Mucosa of stomach (tissue), 1 donor: ENCODE measurements at regions not wholly inside any gene's neighbourhood (a gene's known extent, or its start where the extent isn't known, plus 50 kb on each side); places are given as distances from the start of the nearest gene placed in this dataset.
"Not testable (repeated sequence)": the region's sequence is repeated elsewhere in the genome, so short reads cannot be mapped to it uniquely, and the experiment has no call there.

ENCODE experiments used
- H3K27me3 ChIP-seq: one replicate; pipeline ENCODE4 v1.7.0; 2013; ENCODE audit warnings: mild to moderate bottlenecking, low read length; ENCODE audit not compliant: control insufficient read depth, insufficient read depth
- H3K36me3 ChIP-seq: one replicate; pipeline ENCODE4 v1.7.0; 2013; ENCODE audit warnings: low read length; ENCODE audit not compliant: control insufficient read depth, insufficient read depth
- H3K4me1 ChIP-seq: one replicate; pipeline ENCODE4 v1.7.0; 2013; ENCODE audit warnings: mild to moderate bottlenecking, low read length; ENCODE audit not compliant: control insufficient read depth, insufficient read depth
- H3K4me3 ChIP-seq: one replicate; pipeline ENCODE4 v1.7.0; 2013; ENCODE audit warnings: low read length
- H3K9ac ChIP-seq: one replicate; pipeline ENCODE4 v1.7.0; 2013; ENCODE audit warnings: mild to moderate bottlenecking, low read length, moderate library complexity
- H3K9me3 ChIP-seq: one replicate; pipeline ENCODE4 v1.7.0; 2013; ENCODE audit warnings: mild to moderate bottlenecking, low read length, moderate library complexity; ENCODE audit not compliant: control insufficient read depth
- donor health status: Pancreatic carcinoma.

DNA sequence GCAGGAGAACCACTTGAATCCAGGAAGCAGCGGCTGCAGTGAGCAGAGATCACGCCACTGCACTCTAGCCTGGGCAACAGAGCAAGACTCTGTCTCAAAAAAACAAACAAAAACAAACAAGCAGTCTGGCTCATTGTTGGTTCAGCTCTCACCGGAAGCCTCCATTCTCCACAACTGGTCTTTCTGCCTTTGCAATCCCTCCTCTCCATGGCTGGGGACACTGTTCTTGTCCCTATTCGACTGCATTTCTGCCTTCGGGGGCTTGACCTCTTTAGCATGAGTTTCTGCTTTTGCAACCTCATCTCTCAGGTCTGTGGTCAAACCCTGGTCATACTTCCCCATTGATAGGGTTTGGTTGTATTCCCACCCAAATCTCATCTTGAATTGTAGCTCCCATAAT is 216.3 kb upstream of the NR5A2 start:
- Histone ChIP-seq H3K9ac (no peak overlapping the region), H3K9me3 (no peaks in the 10 kb centered on the region), H3K36me3 (no peaks in the 10 kb centered on the region), H3K4me3 (no peak overlapping the region), H3K27me3 (no peaks in the 10 kb centered on the region), H3K4me1 (no peaks in the 10 kb centered on the region)

GRCh38 chr1:199813198-199813597 is 214.3 kb upstream of the NR5A2 start:
- no peaks in the 10 kb centered on the region for H3K27me3 ChIP-seq
- H3K9me3 ChIP-seq, result no peaks in the 10 kb centered on the region
- no peak overlapping the region for H3K9ac ChIP-seq
- H3K36me3 ChIP-seq, result no peaks in the 10 kb centered on the region
- no peak overlapping the region for H3K4me3 ChIP-seq
- no peaks in the 10 kb centered on the region for H3K4me1 ChIP-seq

DNA sequence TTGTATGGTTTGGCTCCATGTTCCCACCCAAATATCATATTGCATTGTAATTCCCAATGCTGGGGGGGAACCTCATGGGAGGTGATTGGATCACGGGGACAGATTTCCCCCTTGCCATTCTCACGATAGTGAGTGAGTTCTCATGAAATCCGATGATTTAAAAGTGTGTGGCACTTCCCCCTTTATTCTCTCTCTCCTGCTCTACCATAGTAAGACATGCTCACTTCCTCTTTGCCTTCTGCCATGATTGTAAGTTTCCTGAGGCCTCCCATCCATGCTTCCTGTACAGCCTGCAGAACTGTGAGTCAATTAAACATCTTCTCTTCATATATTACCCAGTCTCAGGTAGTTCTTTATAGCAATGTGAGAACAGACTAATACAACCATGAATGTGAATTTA is 211.6 kb upstream of the NR5A2 start:
- Histone ChIP-seq H3K4me1 (no peaks in the 10 kb centered on the region), H3K27me3 (no peaks in the 10 kb centered on the region), H3K9ac (no peak overlapping the region), H3K9me3 (no peaks in the 10 kb centered on the region), H3K36me3 (no peaks in the 10 kb centered on the region), H3K4me3 (no peak overlapping the region)

DNA sequence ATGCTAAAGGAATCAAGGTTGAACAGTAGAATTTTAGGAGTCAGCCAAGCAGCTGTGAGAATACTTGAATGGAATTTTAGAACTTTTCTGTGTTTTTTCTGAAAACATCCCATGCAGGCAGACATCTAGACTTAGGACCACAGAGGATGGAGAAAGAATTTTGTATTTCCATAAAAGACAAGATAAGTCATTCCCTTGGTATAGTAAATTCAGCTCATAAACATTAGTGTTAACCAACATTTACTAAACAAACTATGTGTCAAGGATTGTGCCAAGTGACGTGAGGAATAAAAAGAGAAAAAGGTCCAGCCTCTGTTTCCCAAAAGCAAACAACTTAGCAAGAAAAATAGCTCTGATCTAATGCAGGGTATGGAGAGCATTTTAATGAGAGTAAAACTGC is 210.2 kb upstream of the NR5A2 start:
- H3K9ac ChIP-seq, result no peak overlapping the region
- no peaks in the 10 kb centered on the region for H3K27me3 ChIP-seq
- H3K9me3 ChIP-seq, result no peaks in the 10 kb centered on the region
- H3K4me3 ChIP-seq, result no peak overlapping the region
- no peaks in the 10 kb centered on the region for H3K4me1 ChIP-seq
- no peaks in the 10 kb centered on the region for H3K36me3 ChIP-seq

DNA sequence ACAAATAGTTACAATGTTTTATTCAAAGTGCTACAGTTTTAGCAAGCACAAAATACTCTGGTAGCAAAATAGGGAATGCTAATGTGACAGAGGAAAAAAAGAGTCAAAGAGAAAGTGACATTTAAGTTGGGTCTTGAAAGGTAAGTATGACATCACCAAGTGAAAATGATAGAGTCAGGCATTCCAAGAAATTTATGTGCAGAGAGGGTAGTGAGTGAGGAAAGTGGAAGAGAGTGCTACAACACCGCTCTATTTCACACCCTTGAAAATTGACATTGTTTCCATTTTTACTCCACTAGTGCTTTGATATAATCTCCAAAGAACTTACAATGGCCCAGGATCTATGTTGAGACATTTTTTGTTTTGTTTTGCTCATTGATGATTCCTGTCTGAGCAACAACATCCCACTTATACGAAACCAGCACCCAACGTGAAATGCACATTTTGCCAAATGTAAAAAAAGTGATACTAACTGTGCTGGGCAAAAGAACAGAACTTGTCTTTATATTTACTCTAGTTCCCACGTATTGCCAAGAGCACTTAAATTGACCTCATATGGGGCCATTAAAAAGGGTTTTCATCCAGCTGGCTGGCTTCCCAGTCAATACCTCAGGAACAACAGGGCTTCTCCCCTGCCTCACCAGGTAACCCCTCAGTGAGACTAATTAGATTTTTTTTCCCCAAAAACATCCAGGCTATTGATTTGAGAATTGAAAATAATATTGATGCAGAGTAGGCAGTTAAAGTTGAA is 206.3 kb upstream of the NR5A2 start:
- H3K4me1 ChIP-seq, result no peaks in the 10 kb centered on the region
- H3K9ac ChIP-seq, result no peak overlapping the region
- no peaks in the 10 kb centered on the region for H3K36me3 ChIP-seq
- H3K9me3 ChIP-seq, result no peaks in the 10 kb centered on the region
- no peak overlapping the region for H3K4me3 ChIP-seq
- H3K27me3 ChIP-seq, result no peaks in the 10 kb centered on the region

DNA sequence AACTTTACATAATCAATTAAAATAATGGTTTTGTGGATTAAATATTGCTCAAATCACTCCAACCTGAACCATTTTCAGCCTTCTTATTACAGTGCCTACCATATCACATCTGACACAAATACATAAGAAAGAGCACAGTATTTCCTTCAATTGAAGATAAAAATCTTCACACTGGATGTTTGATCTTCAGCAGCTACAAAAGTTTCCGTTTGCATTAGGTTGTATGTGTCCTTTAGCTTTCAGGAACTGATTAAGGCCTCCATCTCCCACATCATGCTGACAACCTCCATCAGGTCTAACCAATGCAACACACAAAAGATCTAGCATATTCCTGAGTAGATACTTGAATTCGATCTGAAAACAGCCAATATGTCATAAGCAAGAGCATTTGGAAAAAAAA is 195.1 kb upstream of the NR5A2 start:
- H3K4me3 ChIP-seq, result no peak overlapping the region
- no peaks in the 10 kb centered on the region for H3K9me3 ChIP-seq
- no peaks in the 10 kb centered on the region for H3K27me3 ChIP-seq
- no peaks in the 10 kb centered on the region for H3K36me3 ChIP-seq
- H3K4me1 ChIP-seq, result no peaks in the 10 kb centered on the region
- no peak overlapping the region for H3K9ac ChIP-seq

DNA sequence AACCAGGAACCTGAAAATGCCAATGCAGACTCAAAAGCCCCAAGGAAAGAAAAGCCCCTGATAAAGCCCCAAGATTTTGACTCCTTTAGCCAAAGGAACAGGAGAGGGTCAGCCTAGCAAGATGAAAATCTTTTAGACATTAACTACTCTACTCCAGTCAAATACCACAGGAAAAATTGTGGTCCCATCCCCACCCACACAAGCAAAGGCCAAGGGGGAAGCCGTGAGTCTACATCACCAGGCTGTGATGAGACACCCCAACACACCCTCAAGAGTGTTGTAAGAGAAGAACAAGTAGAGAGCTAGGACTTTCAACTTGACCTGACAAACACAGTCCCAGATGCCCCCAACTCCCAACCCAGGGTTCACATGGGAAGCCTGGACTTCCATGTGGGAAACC is 192.8 kb upstream of the NR5A2 start:
- no peak overlapping the region for H3K4me3 ChIP-seq

DNA sequence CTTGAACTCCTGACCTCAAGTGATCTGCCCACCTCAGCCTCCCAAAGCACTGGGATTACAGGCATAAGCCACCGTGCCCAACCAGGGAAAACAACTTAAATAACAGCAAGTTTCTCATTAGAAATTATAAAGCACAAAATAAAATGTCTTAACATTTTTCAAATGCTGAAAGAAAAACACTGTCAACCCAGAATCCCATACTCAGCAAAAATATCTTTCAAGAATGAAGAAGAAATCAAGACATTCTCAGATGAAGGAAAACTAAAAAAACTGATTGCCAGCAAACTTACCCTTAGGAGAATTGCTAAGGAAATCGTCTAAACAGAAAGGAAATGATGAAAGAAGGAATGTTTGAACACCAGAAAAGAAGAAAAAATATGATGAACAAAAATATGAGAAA is 191.1 kb upstream of the NR5A2 start:
- Histone ChIP-seq H3K9me3 (no peaks in the 10 kb centered on the region), H3K36me3 (no peaks in the 10 kb centered on the region), H3K27me3 (no peaks in the 10 kb centered on the region), H3K4me1 (no peaks in the 10 kb centered on the region), H3K9ac (no peak overlapping the region), H3K4me3 (no peak overlapping the region)

More for the DNA sequence above, 192.8 kb upstream of the NR5A2 start:
- Histone ChIP-seq H3K9ac (no peak overlapping the region), H3K4me1 (no peaks in the 10 kb centered on the region), H3K9me3 (no peaks in the 10 kb centered on the region), H3K27me3 (no peaks in the 10 kb centered on the region), H3K36me3 (no peaks in the 10 kb centered on the region)

DNA sequence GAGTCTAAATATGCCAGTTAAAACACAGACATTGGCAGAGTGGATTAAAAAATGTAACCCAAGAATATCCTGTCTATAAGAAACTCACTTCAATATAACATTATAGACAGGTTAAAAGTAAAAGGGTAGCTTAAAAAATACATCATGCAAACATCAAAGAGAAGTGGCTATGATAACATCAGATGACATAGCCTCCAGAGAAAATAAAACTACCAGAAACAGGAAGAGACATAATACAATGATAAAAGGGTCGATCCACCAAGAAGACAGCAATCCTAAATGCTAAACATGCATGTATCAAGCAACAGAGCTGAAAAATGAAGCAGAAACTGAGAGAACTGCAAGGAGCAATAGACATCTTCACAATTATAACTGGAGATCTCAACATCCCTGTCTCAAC is 190.2 kb upstream of the NR5A2 start:
- Histone ChIP-seq H3K4me3 (no peak overlapping the region), H3K4me1 (no peaks in the 10 kb centered on the region), H3K9me3 (no peaks in the 10 kb centered on the region), H3K27me3 (no peaks in the 10 kb centered on the region), H3K9ac (no peak overlapping the region), H3K36me3 (no peaks in the 10 kb centered on the region)

- not testable (repeated sequence) for H3K4me1 ChIP-seq, H3K9me3 ChIP-seq, H3K27me3 ChIP-seq, H3K36me3 ChIP-seq, H3K9ac ChIP-seq, H3K4me3 ChIP-seq
These were observed 187.9 kb upstream of the NR5A2 start for GRCh38 chr1:199839608-199840007.

DNA sequence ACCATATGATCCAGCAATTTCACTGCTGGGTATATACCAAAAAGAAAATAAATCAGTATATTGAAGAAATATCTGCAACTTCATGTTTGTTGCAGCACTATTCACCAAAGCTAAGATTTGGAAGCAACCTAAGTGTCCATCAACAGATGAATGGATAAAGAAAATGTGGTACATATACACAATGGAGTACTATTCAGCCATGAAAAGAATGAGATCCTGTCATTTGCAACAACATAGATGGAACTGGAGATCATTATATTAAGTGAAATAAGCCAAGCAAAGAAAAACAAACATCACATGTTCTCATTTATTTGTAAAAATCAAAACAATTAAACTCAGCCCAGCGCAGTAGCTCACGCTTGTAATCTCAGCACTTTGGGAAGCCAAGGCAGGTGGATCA is 184.4 kb upstream of the NR5A2 start:
- H3K4me1 ChIP-seq, H3K27me3 ChIP-seq, H3K4me3 ChIP-seq, H3K36me3 ChIP-seq, H3K9me3 ChIP-seq, H3K9ac ChIP-seq: not testable (repeated sequence)

DNA sequence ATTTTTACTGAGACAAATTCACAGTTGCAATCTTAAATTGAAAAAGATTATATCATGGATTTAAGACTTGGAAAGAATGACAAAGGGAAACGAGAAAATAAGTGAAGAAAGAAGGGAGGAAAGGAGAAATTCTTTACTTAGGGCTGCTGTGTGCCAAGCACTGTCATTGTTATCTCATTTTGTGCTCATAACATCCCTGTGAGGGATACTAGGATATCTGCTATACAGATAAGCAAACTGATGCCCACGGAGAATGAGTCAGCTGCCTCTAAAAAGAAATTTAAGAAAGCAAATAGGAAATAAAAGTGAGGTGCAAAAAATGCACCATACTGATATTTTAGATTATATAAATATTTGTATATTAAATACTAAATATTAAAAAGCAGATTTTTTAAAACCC is 183.6 kb upstream of the NR5A2 start:
- no peak overlapping the region for H3K4me3 ChIP-seq
- H3K36me3 ChIP-seq, result no peaks in the 10 kb centered on the region

GRCh38 chr1:199847021-199847420 is 180.5 kb upstream of the NR5A2 start:
- no peaks in the 10 kb centered on the region for H3K27me3 ChIP-seq
- no peak overlapping the region for H3K4me3 ChIP-seq
- no peak overlapping the region for H3K9ac ChIP-seq
- no peaks in the 10 kb centered on the region for H3K4me1 ChIP-seq
- no peaks in the 10 kb centered on the region for H3K9me3 ChIP-seq
- no peaks in the 10 kb centered on the region for H3K36me3 ChIP-seq

More for the DNA sequence above, 183.6 kb upstream of the NR5A2 start:
- no peaks in the 10 kb centered on the region for H3K27me3 ChIP-seq
- no peaks in the 10 kb centered on the region for H3K9me3 ChIP-seq
- H3K9ac ChIP-seq, result no peak overlapping the region
- no peaks in the 10 kb centered on the region for H3K4me1 ChIP-seq
